ENCODE measurements at regions not wholly inside any gene's neighbourhood (a gene's known extent, or its start where the extent isn't known, plus 50 kb on each side); places are given as distances from the start of the nearest gene placed in this dataset.
"Not testable (repeated sequence)": the region's sequence is repeated elsewhere in the genome, so short reads cannot be mapped to it uniquely, and the experiment has no call there.

DNA sequence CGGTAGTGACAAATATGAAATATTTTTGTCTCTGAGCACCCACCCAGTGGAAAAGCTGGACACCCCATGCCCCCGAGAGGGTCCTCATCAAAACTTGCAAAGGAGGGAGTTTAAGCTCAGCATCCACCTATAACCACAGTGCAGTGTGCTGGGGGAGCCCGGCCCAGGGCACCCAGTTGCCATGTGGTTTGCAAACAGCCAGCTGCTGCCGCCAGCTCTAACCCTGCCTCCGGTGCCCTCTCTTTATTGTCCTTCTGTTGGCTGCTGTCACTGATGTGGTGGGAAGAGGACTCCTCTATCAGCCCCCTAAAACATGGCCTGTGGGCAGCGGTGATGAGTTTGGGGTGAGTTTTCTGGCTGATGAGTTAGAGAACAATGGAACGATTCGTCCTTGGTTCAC lies 160.9 kb upstream of the MVB12B start:
- DNase-seq (ENCODE audit: low spot score): peak; percentile 12
- ATAC-seq: no peak

DNA sequence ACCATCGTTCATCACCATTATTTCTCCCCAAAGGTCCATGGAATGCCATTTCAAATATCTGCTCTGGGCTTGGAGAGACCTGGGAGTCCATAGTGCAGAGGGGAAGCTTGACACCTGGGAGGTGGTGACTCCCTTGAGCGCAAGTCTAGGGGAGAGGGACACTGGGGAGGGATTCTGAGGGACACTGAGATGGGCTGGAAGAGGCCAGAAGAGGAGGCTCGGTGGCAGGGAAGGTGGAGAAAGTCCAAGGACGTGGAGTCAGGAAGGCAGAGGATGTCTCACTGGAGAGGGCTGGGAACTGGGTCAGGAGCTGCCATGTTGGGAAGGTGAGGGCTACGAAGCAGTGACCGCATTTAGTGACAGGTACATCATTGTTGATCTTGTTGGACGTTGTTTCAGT lies 160.3 kb upstream of the MVB12B start:
- ATAC-seq: no peak
- DNase-seq (ENCODE audit: low spot score): peak; percentile 29

DNA sequence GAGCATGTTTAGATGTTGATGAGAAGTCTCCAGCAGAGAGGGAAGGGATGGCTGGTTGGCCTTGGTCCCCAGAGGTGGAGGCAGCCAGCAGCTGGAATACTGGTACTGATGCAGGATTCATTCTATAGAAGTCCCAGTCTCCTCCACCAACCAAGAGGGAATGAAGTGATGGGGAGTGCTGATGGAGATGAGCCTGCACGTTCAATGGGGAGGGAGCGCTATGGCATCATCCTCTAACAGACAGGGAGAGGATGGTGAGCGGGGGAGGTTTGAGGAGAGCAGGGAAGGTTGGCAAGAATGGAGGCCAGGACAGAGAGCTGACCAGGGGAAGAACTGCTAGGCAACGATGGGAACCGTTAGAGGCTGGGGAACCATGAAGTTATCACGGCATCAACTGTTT lies 159.8 kb upstream of the MVB12B start:
- DNase-seq (ENCODE audit: low spot score): peak; percentile 19
- no peak for ATAC-seq

DNA sequence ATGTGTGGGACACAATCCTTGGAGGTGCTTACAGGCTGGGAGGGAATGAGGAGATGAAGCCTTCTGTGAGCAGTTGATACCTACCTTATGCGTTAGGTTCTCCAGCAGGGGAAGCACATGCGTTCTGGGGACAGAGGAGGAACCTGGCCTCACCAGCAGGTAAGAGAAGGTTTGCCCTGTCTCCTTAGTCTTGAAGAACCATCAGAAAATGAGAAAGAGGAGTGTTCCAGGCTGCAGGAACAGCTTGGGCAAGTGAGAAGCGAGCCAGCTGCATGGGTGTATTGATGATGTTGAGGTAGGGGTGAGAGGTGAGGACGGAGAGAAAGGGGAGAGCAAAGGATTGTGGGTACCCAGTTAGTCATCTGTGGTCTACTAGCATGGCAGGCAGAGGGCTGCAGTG lies 156.9 kb upstream of the MVB12B start:
- ATAC-seq: no peak
- no peak for DNase-seq (ENCODE audit: low spot score)

- ATAC-seq: no peak
Observed at GRCh38 chr9:126170286-126170823, 156.3 kb upstream of the MVB12B start.

DNA sequence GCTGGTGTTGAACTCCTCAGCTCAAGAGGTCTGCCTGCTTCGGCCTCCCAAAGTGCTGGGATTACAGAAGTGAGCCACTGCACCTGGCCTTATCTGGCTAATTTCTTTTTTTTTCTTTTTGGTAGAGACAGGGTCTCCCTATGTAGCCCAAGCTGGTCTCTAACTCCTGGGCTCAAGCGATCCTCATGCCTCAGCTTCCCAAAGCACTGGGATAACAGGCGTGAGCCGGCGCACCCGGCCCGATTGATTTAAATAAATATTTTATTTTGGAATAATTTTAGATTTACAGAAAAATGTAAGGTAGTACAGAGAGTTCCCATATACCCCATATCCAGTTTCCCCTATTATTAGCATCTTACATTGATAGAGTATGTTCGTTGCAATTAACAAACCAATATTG lies 155.0 kb upstream of the MVB12B start:
- DNase-seq (ENCODE audit: low spot score): no peak
- no peak for ATAC-seq

More at GRCh38 chr9:126170286-126170823, 156.3 kb upstream of the MVB12B start:
- peak; percentile 28 for DNase-seq (ENCODE audit: low spot score)

DNA sequence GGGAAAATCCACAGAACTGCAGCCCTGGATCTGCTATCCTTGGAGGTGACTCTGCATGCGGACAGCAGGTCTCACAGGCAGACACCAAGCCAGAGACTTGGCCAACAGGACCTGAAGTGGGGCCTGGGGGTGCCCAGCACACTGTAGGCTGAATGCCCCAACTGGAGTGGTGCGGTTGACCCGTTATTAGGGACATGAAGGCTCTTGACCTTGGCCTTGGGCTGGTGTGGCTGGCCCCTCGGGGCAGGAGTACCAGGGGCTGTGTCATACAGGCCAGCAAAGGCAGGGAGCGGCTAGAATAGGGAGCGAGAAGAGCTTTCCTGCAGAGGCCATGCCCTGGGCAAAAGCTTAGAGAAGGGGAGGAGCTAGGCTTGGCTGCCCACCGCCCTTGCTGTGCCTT lies 153.2 kb upstream of the MVB12B start:
- ATAC-seq (no peak), DNase-seq (ENCODE audit: low spot score) (no peak)

DNA sequence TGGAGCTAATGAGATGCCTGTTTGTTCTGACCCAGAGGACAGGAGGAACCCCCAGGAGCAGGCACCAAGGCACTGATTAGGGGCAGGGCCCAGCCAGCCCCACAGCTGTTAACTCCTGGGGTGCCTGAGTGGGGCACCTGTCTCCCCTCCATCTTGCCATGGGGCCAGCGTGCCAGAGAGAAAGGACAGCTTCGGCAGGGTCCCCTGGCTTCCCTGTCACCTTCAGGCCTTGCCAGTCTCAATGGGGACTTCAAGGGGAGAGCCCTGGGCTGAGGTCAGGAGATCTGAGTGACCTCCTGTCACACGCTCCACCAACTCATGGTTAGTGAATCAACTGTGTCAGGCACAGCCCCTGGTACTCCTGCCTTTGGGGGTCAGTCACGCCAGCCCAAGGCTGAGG lies 152.7 kb upstream of the MVB12B start:
- DNase-seq (ENCODE audit: low spot score): no peak
- ATAC-seq: no peak

DNA sequence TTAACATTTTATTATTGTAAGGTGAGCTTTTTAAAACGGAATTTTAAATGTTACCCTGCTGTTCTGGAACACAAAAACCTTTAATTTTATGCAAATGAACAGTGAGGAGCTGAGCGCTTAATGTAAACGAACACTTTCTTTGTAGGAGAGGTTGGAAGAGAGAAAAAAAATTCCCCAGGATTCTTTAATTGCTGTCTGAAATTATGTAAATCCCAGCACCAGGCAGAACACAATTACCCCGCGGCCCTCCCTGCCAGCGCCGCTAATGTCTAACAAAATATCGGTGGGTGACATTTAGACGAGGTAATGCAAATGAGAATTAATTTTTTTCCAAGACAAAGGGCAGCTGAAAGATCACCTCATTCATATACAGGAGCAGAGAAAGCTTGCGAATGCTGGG lies 143.4 kb upstream of the MVB12B start:
- no peak for DNase-seq (ENCODE audit: low spot score)
- ATAC-seq: no peak

- not testable (repeated sequence) for ATAC-seq; DNase-seq (ENCODE audit: low spot score)
Observed at GRCh38 chr9:126190994-126191393, 135.6 kb upstream of the MVB12B start.

GRCh38 chr9:126198854-126199253 lies 127.8 kb upstream of the MVB12B start:
- ATAC-seq: no peak
- no peak for DNase-seq (ENCODE audit: low spot score)

- ATAC-seq (no peak), DNase-seq (ENCODE audit: low spot score) (no peak)
Observed at GRCh38 chr9:126203313-126203712, 123.3 kb upstream of the MVB12B start.

- ATAC-seq (no peak), DNase-seq (ENCODE audit: low spot score) (no peak)
Observed at GRCh38 chr9:126204197-126204596, 122.4 kb upstream of the MVB12B start.

GRCh38 chr9:126204708-126205225 lies 121.9 kb upstream of the MVB12B start:
- DNase-seq (ENCODE audit: low spot score) (no peak), ATAC-seq (no peak)

GRCh38 chr9:126205265-126205664 lies 121.4 kb upstream of the MVB12B start:
- DNase-seq (ENCODE audit: low spot score): no peak
- no peak for ATAC-seq

- no peak for DNase-seq (ENCODE audit: low spot score)
- no peak for ATAC-seq
Observed at GRCh38 chr9:126205845-126206498, 120.7 kb upstream of the MVB12B start.

DNA sequence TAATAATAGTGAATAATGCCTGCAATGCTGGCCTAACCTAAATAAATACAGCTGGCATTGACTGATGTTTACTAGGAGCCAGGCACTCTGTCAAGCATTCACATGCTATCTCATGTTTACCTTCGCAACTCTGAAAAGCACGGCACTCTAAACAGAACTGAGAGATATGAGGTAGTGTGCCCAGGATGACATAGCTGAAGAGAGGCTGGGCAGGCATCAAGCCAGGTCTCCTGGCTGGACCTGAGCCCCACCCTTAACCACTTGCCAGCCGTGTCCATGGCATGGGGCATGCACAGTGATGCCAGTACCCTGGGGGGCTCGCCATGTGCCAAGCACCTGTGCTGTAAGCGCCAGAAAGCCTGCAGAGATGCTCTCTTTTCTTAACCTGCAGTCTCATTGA lies 119.4 kb upstream of the MVB12B start:
- DNase-seq (ENCODE audit: low spot score) (no peak), ATAC-seq (peak; percentile 56)

- DNase-seq (ENCODE audit: low spot score) (no peak), ATAC-seq (no peak)
Observed at GRCh38 chr9:126208216-126208758, 118.3 kb upstream of the MVB12B start.

DNA sequence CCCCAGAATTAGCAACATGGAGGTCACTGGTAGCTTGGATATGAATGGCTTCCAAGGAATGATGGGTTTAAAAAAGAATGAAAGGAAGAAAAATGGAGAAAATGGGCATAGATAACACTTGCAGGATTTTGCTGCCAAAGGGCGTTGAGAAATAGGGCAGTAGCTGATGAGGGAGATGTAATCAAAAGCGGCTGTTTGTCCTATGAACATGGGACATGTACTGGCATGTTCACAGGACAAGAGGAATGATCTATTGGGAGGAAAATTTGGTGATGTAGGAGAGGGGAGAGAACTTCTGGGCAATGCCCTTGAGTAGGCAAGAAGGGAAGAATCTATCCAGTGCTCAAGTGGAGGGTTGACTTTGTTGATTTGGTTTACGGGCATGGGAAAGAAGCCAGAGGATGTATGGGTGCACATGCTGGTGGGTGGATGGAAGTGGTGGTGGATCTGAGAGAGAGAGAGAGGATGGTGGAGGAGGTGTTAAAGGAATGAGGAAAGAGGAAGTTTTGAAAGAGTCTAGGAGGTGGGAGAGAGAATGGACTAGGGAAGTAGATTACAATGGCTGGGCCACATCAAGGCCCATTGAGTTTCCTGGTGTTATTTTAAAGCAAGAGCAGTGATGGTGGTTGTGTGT lies 115.1 kb upstream of the MVB12B start:
- no peak for DNase-seq (ENCODE audit: low spot score)
- ATAC-seq: no peak

GRCh38 chr9:126215486-126215885 lies 111.1 kb upstream of the MVB12B start:
- DNase-seq (ENCODE audit: low spot score) (no peak), ATAC-seq (no peak)

DNA sequence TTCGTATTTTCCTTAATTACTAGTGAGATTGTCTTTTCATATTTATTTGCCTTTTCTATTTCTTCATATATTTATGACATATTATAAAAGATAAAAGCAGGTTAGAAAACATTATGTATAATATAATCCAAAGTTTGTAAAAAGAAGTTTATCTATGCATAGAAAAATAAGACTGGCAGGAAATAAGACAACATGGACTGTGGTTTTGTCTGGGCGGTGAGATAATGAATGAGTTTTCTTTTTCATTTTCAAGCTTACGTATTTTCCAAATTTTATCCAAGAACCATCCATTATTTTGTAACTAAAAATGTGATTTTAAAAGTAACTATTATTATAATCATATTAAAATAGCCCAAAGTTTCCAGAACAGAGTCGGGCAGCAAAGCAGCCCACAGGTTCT lies 109.8 kb upstream of the MVB12B start:
- DNase-seq (ENCODE audit: low spot score) (no peak), ATAC-seq (no peak)

DNA sequence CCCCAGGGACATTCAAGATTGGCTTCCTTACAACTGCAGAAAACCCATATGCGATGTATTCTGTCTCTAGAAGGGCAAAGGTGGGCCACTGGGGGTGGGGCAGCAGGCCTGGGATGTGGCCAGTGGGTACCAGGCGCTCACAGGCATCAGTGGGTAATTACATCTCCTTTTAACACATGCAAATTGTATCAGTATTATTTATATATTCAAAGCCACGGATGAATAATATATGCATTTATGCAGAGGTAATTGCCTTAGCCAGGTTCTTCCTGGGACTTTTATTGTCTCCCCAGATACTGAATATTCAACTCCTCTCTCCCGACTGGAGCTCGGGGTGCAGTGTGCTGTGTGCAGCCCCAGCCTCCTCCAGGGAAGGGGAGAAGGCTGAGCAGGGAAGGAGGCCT lies 109.4 kb upstream of the MVB12B start:
- ATAC-seq (no peak), DNase-seq (ENCODE audit: low spot score) (no peak)
